SK-N-SH treated with all-trans-retinoic acid at 6 μM for 48 hours (cell line): ENCODE measurements at regions not wholly inside any gene's neighbourhood (a gene's known extent, or its start where the extent isn't known, plus 50 kb on each side); places are given as distances from the start of the nearest gene placed in this dataset.

ENCODE experiments used
- ARNTL ChIP-seq: fragments of 450-650 bp; formaldehyde crosslinking; IDR thresholded peaks from 2 replicates; pipeline ENCODE4 v1.5.0; 2020; ENCODE audit warnings: low read depth, mild to moderate bottlenecking, moderate library complexity, borderline replicate concordance
- BACH2 ChIP-seq: fragments of 250-450 bp; sonication (Bioruptor Pico); IDR thresholded peaks from 2 replicates; pipeline ENCODE4 v1.9.0; 2021; ENCODE audit warnings: mild to moderate bottlenecking, borderline replicate concordance
- CREB5 ChIP-seq: fragments of 250-450 bp; sonication (Bioruptor Pico); IDR thresholded peaks from 2 replicates; pipeline ENCODE4 v1.5.1; 2020; ENCODE audit warnings: low read depth, mild to moderate bottlenecking, moderate library complexity
- OSR1 ChIP-seq: fragments of 250-450 bp; sonication (Bioruptor Pico); IDR thresholded peaks from 2 replicates; pipeline ENCODE4 v1.8.0; 2022; ENCODE audit warnings: moderate library complexity, mild to moderate bottlenecking, inconsistent platforms
- PATZ1 ChIP-seq: fragments of 250-450 bp; sonication (Bioruptor Pico); IDR thresholded peaks from 2 replicates; pipeline ENCODE4 v1.8.0; 2020; ENCODE audit warnings: mild to moderate bottlenecking, moderate library complexity, borderline replicate concordance
- ZC3H10 ChIP-seq: fragments of 250-450 bp; sonication (Bioruptor Pico); IDR thresholded peaks from 2 replicates; pipeline ENCODE4 v1.5.1; 2021; ENCODE audit warnings: mild to moderate bottlenecking, moderate library complexity
- ZFP3 ChIP-seq: fragments of 250-450 bp; sonication (Bioruptor Pico); IDR thresholded peaks from 2 replicates; pipeline ENCODE4 v1.5.0; 2020; ENCODE audit warnings: mild to moderate bottlenecking, moderate library complexity
- ZNF8 ChIP-seq: fragments of 450-650 bp; formaldehyde crosslinking; IDR thresholded peaks from 2 replicates; pipeline ENCODE4 v1.5.0; 2020; ENCODE audit warnings: mild to moderate bottlenecking, moderate library complexity

- TF ChIP-seq OSR1 (CRISPR knock-in tag): no peak
- no peak for TF ChIP-seq ZC3H10 (CRISPR knock-in tag)
- TF ChIP-seq BACH2 (CRISPR knock-in tag): no peak
- TF ChIP-seq ZFP3 (CRISPR knock-in tag): no peak
- no peak for TF ChIP-seq ZNF8 (CRISPR knock-in tag)
- no peak for TF ChIP-seq PATZ1
- TF ChIP-seq CREB5: no peak
- TF ChIP-seq ARNTL: no peak
Observed at GRCh38 chr5:153893817-153894216, 144.9 kb downstream of the FAM114A2 start.
